H1 (cell line): ENCODE measurements at regions not wholly inside any gene's neighbourhood (a gene's known extent, or its start where the extent isn't known, plus 50 kb on each side); places are given as distances from the start of the nearest gene placed in this dataset.

Source experiments
- CTCF ChIA-PET: fragments of 300-600 bp; sonication (Branson Sonifier 250); formaldehyde crosslinking; loops from one replicate; lab custom pipeline; 2021; ENCODE audit not compliant: partially characterized antibody; lab: Charles Lee
- POLR2A ChIA-PET: fragments of 300-600 bp; sonication (Branson Sonifier 250); formaldehyde crosslinking; loops from one replicate; lab custom pipeline; 2021; ENCODE audit warnings: inconsistent platforms; ENCODE audit not compliant: partially characterized antibody; lab: Charles Lee
- DNase-seq, 2 experiments: peaks; one replicate each; pipeline versions ENCODE4 v3.0.0 to v3.0.0-alpha.2; 2010 to 2022; ENCODE audit warnings: low spot score in 2 of 2, low read depth in 1 of 2, mixed read lengths in 1 of 2
- FAIRE-seq: peaks from 2 replicates; lab custom pipeline; 2011; peaks lifted over from hg19 to GRCh38; lab: Jason Lieb, UNC
- H2AFZ ChIP-seq: 2 replicates; pipeline ENCODE4 v1.8.1; 2012; ENCODE audit warnings: low read length, inconsistent platforms
- H2AK5ac ChIP-seq: 2 replicates; pipeline ENCODE4 v1.6.1; 2013; ENCODE audit warnings: low read depth, low read length
- H2BK120ac ChIP-seq: replicated peaks from 2 replicates; pipeline ENCODE3; 2013; ENCODE audit warnings: low read depth, low read length, inconsistent platforms
- H2BK12ac ChIP-seq: 2 replicates; pipeline ENCODE4 v1.6.1; 2013; ENCODE audit warnings: low read depth, low read length
- H2BK15ac ChIP-seq: 2 replicates; pipeline ENCODE4 v1.6.1; 2013; ENCODE audit warnings: low read length
- H2BK20ac ChIP-seq: 2 replicates; pipeline ENCODE4 v1.6.1; 2013; ENCODE audit warnings: low read length
- H2BK5ac ChIP-seq: 2 replicates; pipeline ENCODE4 v1.6.1; 2013; ENCODE audit warnings: low read depth, low read length
- H3K14ac ChIP-seq: 2 replicates; pipeline ENCODE4 v1.6.1; 2013; ENCODE audit warnings: inconsistent platforms; ENCODE audit not compliant: insufficient read length
- H3K18ac ChIP-seq: 2 replicates; pipeline ENCODE4 v1.6.1; 2013; ENCODE audit warnings: low read length; ENCODE audit errors: extremely low read depth
- H3K23ac ChIP-seq: 2 replicates; pipeline ENCODE4 v1.6.1; 2013; ENCODE audit warnings: inconsistent platforms; ENCODE audit not compliant: insufficient read length
- H3K23me2 ChIP-seq: 2 replicates; pipeline ENCODE4 v1.6.1; 2013; ENCODE audit warnings: low read depth, low read length
- H3K27ac ChIP-seq: 2 replicates; pipeline ENCODE4 v1.6.1; 2011; ENCODE audit warnings: low read depth, low read length, inconsistent platforms
- H3K27me3 ChIP-seq, 4 experiments: replicated peaks in 1 of 4; 1 replicate in 1 of 4; 2 replicates in 3 of 4; pipeline versions ENCODE4 v1.6.1 to v1.8.1; 2011 to 2013; ENCODE audit warnings: low read length in 3 of 4, mild to moderate bottlenecking in 3 of 4, inconsistent platforms in 2 of 4, mixed read lengths in 2 of 4, moderate library complexity in 1 of 4; ENCODE audit not compliant: control insufficient read depth in 3 of 4, insufficient read depth in 3 of 4; ENCODE audit errors: extremely low read depth in 1 of 4
- H3K36me3 ChIP-seq, 4 experiments: 2 replicates each; pipeline versions ENCODE4 v1.6.1 to v1.8.1; 2011 to 2013; ENCODE audit warnings: mild to moderate bottlenecking in 4 of 4, low read length in 3 of 4, moderate library complexity in 2 of 4, control low read depth in 1 of 4, inconsistent platforms in 1 of 4; ENCODE audit not compliant: insufficient read depth in 4 of 4, control insufficient read depth in 2 of 4
- H3K4ac ChIP-seq: replicated peaks from 2 replicates; pipeline ENCODE3; 2013; ENCODE audit warnings: low read length, low read depth, mixed read lengths, inconsistent platforms; ENCODE audit not compliant: insufficient read length
- H3K4me1 ChIP-seq, 4 experiments: replicated peaks in 1 of 4; 1 replicate in 1 of 4; 2 replicates in 3 of 4; pipeline versions ENCODE4 v1.6.1 to v1.8.1; 2011 to 2013; ENCODE audit warnings: low read length in 3 of 4, inconsistent platforms in 2 of 4, mixed read lengths in 1 of 4; ENCODE audit not compliant: insufficient read depth in 4 of 4, control insufficient read depth in 3 of 4
- H3K4me2 ChIP-seq, 2 experiments: 2 replicates each; pipeline versions ENCODE4 v1.6.1 to v1.8.1; 2011 to 2013; ENCODE audit warnings: low read depth in 2 of 2, low read length in 2 of 2, control low read depth in 1 of 2, inconsistent platforms in 1 of 2, mild to moderate bottlenecking in 1 of 2; ENCODE audit not compliant: insufficient read depth in 1 of 2
- H3K4me3 ChIP-seq, 4 experiments: fragments of 200-600, 300-600 bp in 1 of 4; sonication (generic), shearing (Covaris generic), sonication (Bioruptor Twin) in 1 of 4; 2 replicates each; pipeline versions ENCODE4 v1.5.1 to v1.8.1; 2011 to 2016; ENCODE audit warnings: low read length in 4 of 4, low read depth in 3 of 4, control low read depth in 2 of 4, inconsistent platforms in 2 of 4, mild to moderate bottlenecking in 2 of 4, mixed read lengths in 1 of 4, moderate library complexity in 1 of 4; ENCODE audit not compliant: insufficient read depth in 2 of 4; ENCODE audit errors: extremely low read depth in 1 of 4
- H3K56ac ChIP-seq: replicated peaks from 2 replicates; pipeline ENCODE3; 2013; ENCODE audit warnings: low read depth, mild to moderate bottlenecking, mixed read lengths, low read length, inconsistent platforms; ENCODE audit not compliant: insufficient read length
- H3K79me1 ChIP-seq: 2 replicates; pipeline ENCODE4 v1.6.1; 2013; ENCODE audit warnings: low read depth, low read length, control low read depth
- H3K79me2 ChIP-seq, 2 experiments: 2 replicates each; pipeline versions ENCODE4 v1.6.1 to v1.8.1; 2012 to 2013; ENCODE audit warnings: low read length in 2 of 2, mild to moderate bottlenecking in 2 of 2, inconsistent platforms in 1 of 2; ENCODE audit not compliant: insufficient read depth in 2 of 2, control insufficient read depth in 1 of 2
- H3K9ac ChIP-seq, 4 experiments: replicated peaks in 1 of 4; 1 replicate in 1 of 4; 2 replicates in 3 of 4; pipeline versions ENCODE4 v1.6.1 to v1.8.1; 2011 to 2013; ENCODE audit warnings: low read depth in 3 of 4, low read length in 3 of 4, control low read depth in 2 of 4, mild to moderate bottlenecking in 2 of 4, moderate library complexity in 2 of 4, inconsistent platforms in 1 of 4; ENCODE audit errors: extremely low read depth in 1 of 4
- H3K9me3 ChIP-seq, 2 experiments: 2 replicates each; pipeline versions ENCODE4 v1.6.1 to v1.8.1; 2012 to 2013; ENCODE audit warnings: mild to moderate bottlenecking in 2 of 2, moderate library complexity in 2 of 2, control low read depth in 1 of 2, inconsistent platforms in 1 of 2, low read depth in 1 of 2, low read length in 1 of 2, mixed read lengths in 1 of 2; ENCODE audit not compliant: insufficient read depth in 2 of 2
- H4K20me1 ChIP-seq, 2 experiments: replicated peaks in 1 of 2; 2 replicates each; pipeline versions ENCODE3 to v1.8.1; 2011 to 2013; ENCODE audit warnings: inconsistent platforms in 2 of 2, low read length in 2 of 2, mild to moderate bottlenecking in 1 of 2; ENCODE audit not compliant: insufficient read depth in 2 of 2, control insufficient read depth in 1 of 2
- H4K5ac ChIP-seq: 2 replicates; pipeline ENCODE4 v1.6.1; 2013; ENCODE audit warnings: low read length, low read depth, mixed read lengths, inconsistent platforms; ENCODE audit not compliant: insufficient read length
- H4K8ac ChIP-seq: 2 replicates; pipeline ENCODE4 v1.8.0; 2013; ENCODE audit warnings: mild to moderate bottlenecking, moderate library complexity, low read length, inconsistent platforms; ENCODE audit not compliant: insufficient read depth; ENCODE audit errors: extremely low read depth
- H4K91ac ChIP-seq: replicated peaks from 2 replicates; pipeline ENCODE3; 2013; ENCODE audit warnings: low read length, mixed read lengths, inconsistent platforms; ENCODE audit not compliant: insufficient read length
- ZNF274 ChIP-seq: IDR thresholded peaks from 2 replicates; pipeline ENCODE4 v1.7.0; 2012; ENCODE audit warnings: low read length, borderline replicate concordance; ENCODE audit errors: extremely low read depth
- WGBS, 2 experiments: shearing (Covaris generic) in 1 of 2; methylation state at CpG; one replicate each; pipeline versions ENCODE4 v1.1.6 to v1.1.7; 2013 to 2015; ENCODE audit warnings: low lambda C conversion rate in 2 of 2, mixed read lengths in 2 of 2, inconsistent platforms in 1 of 2, low coverage in 1 of 2, missing lambda C conversion rate in 1 of 2; ENCODE audit not compliant: insufficient replicate concordance in 2 of 2, insufficient coverage in 1 of 2, insufficient read length in 1 of 2; ENCODE audit errors: extremely low coverage in 1 of 2, missing lambda C conversion rate in 1 of 2; 5-methylcytosine and 5-hydroxymethylcytosine counted together

DNA sequence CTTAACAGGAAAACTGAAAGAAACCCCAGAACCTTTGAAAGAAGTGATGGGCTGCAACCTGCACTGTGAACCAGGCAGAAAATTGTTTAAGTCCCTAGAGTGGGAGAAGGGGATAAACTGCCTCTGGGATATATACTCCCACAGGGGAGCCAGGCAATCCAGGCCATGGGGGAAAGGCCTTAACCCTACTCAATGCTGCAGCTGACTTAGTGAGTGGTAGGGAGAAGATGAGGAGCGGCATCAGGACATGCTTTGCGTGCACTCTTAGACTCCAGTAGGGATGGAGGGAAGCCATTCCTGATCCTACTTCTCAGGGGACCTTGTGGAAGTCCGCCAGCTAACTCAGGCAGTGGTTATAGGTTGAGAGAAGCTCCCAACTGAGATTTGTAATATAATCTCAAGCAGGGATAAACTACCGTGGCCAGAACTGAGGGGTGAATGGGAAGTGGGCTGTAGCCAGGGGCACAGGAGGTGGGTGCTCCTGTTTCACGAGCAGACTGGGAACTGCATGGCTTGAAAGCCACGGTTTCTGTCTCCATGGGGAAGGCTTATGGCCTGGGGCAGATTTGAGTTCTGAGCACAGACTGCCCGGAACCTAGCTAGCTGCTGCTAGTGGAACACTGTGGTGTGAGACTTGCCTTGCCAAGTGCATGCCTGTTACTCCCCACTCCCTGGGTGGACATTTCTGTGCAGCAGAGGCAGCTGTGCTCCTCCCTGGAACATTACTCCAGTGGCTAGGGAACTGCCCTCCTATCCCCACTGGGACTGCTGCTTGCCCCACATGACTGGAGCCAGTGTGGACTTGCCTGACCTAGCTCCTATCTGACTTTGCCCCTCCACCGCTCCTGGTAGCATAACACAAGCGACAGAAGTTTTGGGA, 119.2 kb upstream of the SCAF11 start:
- peak overlapping the region; percentile 59 for H4K8ac ChIP-seq
- no peaks in the 10 kb centered on the region for H3K79me2 ChIP-seq
- no peaks in the 10 kb centered on the region for H3K36me3 ChIP-seq
- ChIA-PET CTCF (interaction anchor here (1.2 to 2.5 kb wide), 3 partner anchors 15 to 37 kb away, joined by 3 to 14 read pairs (median 6); no protein-coding TSS in a partner anchor), POLR2A (interaction anchor here (1.3 kb wide), 1 partner anchor 262 kb away, joined by 3 read pairs; no protein-coding TSS in a partner anchor)
- H3K4me2 ChIP-seq: no peak overlapping the region
- H2AK5ac ChIP-seq: no peak overlapping the region
- no peaks in the 10 kb centered on the region for H3K23me2 ChIP-seq
- H3K23ac ChIP-seq: no peak overlapping the region
- H4K20me1 ChIP-seq: no peaks in the 10 kb centered on the region
- TF ChIP-seq ZNF274: no peak
- no peak overlapping the region for H3K18ac ChIP-seq
- no peaks in the 10 kb centered on the region for H3K4me1 ChIP-seq
- H4K91ac ChIP-seq: no peak overlapping the region
- peak overlapping the region; percentile 90 for H2AFZ ChIP-seq
- no peak overlapping the region for H4K5ac ChIP-seq
- H2BK120ac ChIP-seq: no peak overlapping the region
- H3K9me3 ChIP-seq: peaks cover 0 to 2% of the 10 kb centered on the region in 2 experiments; a peak in 2 of 4 replicates
- no peak overlapping the region for H2BK5ac ChIP-seq
- H3K27me3 ChIP-seq: no peaks in the 10 kb centered on the region
- WGBS, 2 experiments: 87% methylated on average over 9 of the region's 9 CpGs; no CpG with 5 or more reads in 1 of the 2 experiments
- H3K9ac ChIP-seq: 0 out of 7 replicates have a peak overlapping the region, but pooled peaks of 1 of the 4 experiments have one; percentile 18
- no peak overlapping the region for H3K4ac ChIP-seq
- H2BK20ac ChIP-seq: no peak overlapping the region
- no peak overlapping the region for H3K14ac ChIP-seq
- no peak overlapping the region for H3K4me3 ChIP-seq
- H3K56ac ChIP-seq: no peak overlapping the region
- DNase-seq: no peak
- H3K79me1 ChIP-seq: no peaks in the 10 kb centered on the region
- H2BK15ac ChIP-seq: no peak overlapping the region
- H2BK12ac ChIP-seq: peak overlapping the region; percentile 43; the same call in 1 of the 2 replicates
- no peak overlapping the region for H3K27ac ChIP-seq
- no peak for FAIRE-seq
